ENCODE measurements at regions not wholly inside any gene's neighbourhood (a gene's known extent, or its start where the extent isn't known, plus 50 kb on each side); places are given as distances from the start of the nearest gene placed in this dataset.

GRCh38 chr1:115911294-115911693, 65.0 kb upstream of the SLC22A15 start:
- TF ChIP-seq, protein P1, sequence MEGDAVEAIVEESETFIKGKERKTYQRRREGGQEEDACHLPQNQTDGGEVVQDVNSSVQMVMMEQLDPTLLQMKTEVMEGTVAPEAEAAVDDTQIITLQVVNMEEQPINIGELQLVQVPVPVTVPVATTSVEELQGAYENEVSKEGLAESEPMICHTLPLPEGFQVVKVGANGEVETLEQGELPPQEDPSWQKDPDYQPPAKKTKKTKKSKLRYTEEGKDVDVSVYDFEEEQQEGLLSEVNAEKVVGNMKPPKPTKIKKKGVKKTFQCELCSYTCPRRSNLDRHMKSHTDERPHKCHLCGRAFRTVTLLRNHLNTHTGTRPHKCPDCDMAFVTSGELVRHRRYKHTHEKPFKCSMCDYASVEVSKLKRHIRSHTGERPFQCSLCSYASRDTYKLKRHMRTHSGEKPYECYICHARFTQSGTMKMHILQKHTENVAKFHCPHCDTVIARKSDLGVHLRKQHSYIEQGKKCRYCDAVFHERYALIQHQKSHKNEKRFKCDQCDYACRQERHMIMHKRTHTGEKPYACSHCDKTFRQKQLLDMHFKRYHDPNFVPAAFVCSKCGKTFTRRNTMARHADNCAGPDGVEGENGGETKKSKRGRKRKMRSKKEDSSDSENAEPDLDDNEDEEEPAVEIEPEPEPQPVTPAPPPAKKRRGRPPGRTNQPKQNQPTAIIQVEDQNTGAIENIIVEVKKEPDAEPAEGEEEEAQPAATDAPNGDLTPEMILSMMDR (IDR thresholded peaks at IDR 0.05; ENCODE audit: low read depth, low read length): no peak
- TF ChIP-seq POLR2A (IDR thresholded peaks at IDR 0.05; ENCODE audit: extremely low read depth, insufficient read length): no peak
- TF ChIP-seq MAX (IDR thresholded peaks at IDR 0.05; ENCODE audit: low read depth, low read length): no peak
- TF ChIP-seq MYC (IDR thresholded peaks at IDR 0.05; ENCODE audit: low read depth, low read length): no peak

All from NB4 (cell line).